CD4-positive, alpha-beta T cell treated with Interleukin-6 at 100 ng/mL for 8 hours (primary cell): ENCODE measurements at regions not wholly inside any gene's neighbourhood (a gene's known extent, or its start where the extent isn't known, plus 50 kb on each side); places are given as distances from the start of the nearest gene placed in this dataset.

ENCODE experiments used
- DNase-seq: peaks from one replicate; pipeline ENCODE4 v3.0.0-alpha.2; 2020; ENCODE audit warnings: mixed read lengths, low spot score

DNA sequence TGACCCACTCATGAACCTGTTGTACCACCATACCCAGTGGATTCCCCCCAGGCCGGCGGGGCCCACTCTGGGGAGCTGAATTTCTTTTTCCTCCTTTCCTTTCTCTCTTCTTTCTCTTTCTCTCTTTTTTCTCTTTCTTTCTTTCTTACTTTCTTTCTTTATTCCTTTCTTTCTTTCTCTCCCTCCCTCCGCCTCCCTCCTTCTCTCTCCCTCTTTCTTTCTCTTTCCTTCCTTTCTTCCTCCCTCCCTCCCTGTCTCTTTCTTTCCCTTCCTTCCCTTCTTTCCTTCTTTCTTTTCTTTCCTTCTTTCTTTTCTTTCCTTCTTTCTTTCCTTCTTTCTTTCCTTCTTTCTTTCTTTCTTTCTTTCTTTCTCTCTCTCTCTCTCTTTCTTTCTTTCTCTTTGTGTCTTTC lies 327.7 kb downstream of the ZNF536 start:
- no peak for DNase-seq

DNA sequence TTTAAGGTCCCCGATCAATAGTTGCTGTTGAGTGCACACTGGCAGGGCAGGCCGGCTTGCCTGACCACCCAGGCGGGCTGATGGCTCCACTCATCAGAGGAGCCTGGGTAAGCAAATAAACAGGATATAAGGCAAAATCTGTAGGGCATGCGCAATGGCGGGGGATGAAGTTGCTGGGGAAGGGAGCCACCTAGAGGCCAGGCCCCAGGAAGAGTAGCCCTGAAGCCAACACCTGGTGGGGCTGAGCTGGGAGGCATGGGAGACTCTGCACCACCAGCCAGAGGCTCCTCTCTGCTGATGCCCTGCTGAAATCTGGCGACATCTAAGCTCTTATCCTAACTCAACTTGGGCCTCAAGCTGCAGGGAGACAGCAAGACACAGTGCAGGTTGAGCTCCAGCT lies 324.3 kb downstream of the ZNF536 start:
- DNase-seq, result no peak

DNA sequence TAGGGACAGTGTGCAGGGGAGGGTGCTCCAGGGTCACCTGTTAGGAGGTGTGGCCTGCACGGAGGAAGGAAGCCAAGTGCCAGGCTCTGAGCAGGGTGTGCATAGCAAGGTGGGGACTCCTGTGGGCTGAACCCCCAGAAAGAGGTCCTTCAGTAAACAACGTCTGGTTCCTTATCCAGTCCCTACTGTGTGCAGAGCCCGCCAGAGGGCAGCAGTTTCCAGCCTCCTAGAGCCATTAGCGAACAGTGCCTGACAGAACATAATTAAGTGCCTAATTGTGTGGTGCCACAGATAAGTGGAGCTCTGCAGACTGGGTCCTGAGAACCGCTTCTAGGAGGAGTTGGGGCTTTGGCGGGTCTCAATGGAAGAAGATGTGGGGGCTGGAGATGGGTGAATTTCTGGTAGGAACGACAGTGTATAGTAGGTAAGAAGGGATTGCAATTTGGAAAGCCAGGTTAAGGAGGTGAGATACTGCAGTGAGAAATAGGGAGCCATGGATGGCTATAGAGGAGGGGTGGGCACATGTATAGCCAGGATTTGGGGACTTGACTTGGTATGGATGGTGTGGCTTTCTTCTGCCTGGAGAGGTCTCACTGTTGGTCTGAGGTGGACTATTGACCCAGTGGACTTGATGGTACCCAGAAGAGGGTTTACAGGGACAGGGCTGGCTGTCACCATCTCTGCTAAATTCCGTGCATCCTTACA lies 323.1 kb downstream of the ZNF536 start:
- no peak for DNase-seq

DNA sequence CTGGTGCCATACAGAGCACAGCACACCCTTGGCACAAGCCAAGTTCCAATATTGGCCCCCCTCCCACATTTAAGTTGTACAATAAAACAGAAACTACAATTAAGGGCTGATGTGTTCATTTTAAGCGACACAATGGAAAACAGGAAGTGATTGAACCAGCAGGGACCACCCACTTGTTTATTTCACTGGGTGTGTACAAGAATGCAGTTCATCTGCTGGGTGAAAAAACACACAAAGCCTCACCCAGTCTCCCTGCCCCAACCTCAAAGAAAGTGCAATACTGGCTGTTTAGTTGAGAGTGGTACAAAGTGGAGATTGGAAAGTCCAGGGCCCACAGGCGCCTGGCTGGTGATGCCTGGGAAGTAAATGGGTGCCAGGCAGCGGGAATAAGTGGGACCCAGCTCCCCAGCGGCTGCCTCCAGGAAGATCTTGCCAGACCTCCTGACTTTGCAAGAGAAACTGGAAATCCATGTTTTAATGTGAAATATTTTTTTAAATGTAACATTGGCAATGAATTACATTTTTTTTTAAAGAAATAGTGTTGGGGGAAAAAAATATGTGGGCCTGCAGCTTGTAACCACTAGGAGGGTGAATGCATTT lies 322.1 kb downstream of the ZNF536 start:
- no peak for DNase-seq

DNA sequence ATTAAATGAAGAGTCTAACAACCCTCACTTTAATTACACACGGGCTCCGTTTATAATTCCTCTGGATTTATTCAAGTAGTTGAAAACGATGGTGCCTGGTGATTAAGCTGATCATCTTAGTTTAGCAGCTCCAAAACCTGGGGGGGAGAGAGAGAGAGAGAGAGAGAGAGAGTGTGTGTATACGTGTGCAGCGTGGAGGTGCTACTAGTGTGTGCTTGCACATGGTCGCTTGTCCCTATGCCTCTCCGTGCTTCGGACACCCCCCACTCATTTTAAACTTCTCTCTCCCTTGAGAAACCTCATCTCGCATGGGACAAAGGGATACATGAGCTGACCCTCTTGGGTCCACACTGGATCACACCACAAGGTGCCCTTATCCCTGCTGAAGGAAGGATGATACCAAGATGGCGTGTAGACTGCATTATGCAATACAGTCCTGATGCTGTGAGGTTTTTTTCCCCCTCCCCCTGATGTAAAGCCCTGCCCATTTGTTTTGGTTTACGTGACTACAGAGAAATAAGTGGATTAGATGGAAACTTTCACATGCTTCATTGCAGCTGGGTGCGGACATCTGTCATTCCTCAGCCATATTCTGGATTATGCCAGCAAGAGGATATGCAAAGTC lies 320.8 kb downstream of the ZNF536 start:
- DNase-seq, result no peak

DNA sequence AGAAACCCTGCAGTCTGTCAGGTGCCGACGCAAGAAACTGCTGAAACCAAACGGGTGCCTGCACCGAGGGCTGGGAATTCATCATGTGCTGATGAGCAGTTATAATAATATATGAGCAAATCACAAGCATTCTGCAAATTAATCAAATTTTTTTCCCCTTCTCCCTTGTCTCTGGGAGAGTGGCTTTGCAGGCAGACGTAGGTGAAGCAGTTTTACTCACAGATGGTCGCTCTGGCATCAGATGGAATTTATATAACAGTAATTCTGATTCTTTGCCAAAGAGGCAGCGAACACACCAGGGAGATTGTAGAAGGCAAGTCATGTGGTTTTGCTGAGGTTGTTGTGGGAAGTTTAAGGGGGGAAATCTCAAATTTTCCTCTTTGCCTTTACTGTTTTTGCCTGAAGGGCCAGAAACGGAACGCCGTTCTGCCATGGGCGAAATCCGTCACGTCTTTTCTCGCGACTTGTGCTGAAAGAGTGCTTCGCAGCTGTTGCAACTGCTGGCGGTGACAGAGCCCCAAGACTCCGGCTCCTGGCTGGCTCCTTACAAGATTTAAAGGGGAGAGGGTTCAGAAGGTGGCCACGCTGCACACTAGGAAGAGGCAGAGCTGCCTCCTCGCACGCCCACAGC lies 320.1 kb downstream of the ZNF536 start:
- DNase-seq, result no peak

DNA sequence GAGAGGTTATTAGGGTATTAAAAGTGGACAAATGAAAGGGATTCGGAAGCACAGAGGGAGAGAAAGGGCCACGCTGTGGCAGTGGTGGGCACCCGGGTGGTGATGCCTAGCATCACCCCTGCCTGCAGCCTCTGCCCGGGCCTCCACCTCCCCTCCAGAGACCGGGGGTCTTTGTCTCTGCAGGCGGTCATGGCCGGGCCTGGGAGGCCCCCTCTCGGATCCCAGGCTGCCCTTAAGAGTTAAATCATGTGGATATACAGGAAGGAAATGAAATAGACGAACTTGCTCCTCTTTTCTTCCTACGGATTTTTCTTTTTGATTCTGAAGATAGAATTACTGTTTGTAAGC lies 319.6 kb downstream of the ZNF536 start:
- no peak for DNase-seq

DNA sequence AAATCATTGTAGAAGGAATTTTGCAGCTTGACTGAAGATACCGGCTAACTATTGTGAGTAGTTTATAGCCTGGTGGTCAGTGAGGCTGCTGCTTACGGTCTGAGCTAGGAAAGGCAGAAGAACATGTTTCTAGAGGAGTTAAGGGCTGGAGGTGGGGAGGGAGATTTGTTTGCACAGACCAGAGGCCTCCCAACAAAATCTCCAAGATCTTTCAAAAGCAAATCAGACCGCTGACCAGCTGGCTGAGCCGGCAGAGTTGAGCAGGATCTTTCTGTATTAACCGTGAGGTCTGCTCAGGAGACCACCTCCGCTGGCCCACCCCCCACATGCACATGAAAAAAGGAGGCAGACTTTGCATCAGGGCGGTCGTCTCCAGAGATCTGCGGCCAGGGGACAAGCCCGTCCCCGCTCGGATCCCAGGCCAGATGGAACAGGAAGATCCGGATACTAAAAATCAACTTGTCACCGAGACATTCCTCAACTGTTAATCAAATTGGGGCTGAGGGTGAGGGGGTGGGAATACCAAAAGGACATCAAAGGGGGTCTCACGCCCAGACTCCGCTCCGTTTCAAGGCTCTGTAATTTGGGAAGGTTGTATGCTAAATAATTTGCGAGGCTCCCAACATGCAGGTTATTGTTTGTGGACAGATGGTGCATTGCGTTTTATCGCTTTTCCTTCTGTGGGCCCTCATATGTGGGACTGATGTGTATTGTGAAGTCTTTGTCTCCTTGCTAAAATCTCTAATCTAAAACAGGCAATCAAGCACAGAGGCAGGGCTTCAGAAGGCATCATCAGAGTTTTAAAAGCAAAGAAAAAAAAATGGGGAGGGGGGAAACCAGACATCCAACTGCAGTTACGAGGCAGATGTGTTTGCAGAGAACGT lies 319.0 kb downstream of the ZNF536 start:
- no peak for DNase-seq

DNA sequence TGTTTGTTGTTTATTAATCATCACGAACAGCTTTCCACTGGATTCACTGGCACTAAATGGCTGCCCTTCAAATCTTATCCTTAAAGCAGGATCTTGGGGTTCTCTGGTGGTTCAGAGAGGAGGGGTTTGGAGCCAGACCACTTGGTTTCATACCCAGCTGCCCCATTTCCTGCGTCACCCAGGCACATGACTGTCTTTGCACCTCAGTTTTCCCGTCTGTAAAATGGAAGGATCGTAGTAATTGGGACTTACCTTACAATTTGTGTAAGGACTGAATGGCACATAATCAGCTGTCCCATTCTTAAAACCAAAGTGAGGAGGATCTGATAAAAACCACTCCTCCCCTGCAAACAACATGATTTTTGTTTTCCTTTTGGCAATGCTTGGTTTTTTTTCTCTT lies 318.3 kb downstream of the ZNF536 start:
- no peak for DNase-seq

DNA sequence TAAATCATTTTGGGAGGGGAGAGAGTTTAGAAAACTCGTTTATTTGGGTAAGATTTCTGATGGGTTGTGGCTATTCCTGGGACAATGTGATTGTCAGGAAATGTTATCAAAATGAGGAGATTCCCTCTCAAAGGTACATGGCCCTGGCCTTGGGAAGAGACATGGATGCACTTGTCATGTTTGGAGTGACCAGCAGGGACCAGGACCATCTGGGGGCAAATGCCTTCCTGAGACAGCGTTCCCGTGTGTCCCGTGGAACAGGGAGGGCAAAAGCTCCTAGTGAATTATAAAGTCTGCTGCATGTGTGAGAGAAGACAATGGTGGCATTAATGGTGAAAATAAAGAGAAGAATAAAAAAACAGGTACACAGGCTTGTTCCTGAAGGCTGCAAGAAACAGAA lies 317.3 kb downstream of the ZNF536 start:
- no peak for DNase-seq

DNA sequence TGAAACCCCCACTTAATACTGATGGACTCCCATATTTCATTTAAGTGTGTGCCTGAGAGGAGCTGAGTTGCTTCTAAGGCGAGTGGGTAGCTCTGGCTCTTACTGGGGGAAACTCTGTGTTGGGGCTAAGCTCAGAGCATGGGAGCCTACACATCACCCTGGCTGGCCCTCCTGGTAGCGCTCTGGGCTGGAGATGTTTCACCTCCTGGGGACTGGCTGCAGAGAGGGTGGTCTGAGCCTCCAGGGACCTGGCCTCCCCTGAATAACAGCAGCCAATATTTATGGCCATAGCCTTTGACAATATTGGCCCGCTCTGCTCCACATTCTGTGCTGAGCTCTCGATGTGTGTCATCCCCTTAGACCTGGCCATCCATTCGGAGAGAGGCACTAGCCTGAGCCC lies 316.5 kb downstream of the ZNF536 start:
- DNase-seq, result no peak

DNA sequence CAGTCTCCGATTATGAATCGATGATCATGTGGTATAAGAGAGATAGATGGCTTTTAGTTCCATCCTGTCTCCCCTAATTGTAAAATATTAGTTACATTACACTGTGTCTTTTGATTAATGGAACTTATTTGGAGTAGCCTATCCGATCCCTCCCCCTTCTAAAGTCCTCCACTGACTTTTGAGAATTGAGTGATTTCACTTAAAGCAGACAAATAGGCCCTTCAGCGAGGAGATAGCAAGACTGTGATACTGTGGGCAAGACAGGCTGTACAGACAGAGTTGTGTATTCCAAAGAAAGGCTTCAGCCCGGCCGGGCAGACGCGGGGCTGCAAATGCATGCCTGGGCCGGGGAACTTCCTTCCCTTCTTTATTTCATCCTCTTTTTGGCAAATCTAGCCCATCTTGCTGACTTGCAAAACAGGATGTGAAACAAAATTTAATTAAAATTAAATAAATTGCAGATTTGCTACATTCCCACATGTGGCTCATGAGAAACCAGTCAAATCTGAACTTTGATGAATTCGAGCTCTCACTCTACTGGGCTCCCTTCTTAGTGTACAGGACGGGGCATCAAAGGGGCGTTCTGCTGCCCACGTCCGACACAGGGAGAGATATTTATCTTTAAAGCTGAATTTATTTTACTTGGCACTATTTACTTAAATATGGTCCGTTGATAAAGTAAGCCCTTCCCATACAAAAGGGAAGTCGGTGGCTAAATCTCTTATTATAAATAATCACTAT lies 314.8 kb downstream of the ZNF536 start:
- DNase-seq, result no peak

DNA sequence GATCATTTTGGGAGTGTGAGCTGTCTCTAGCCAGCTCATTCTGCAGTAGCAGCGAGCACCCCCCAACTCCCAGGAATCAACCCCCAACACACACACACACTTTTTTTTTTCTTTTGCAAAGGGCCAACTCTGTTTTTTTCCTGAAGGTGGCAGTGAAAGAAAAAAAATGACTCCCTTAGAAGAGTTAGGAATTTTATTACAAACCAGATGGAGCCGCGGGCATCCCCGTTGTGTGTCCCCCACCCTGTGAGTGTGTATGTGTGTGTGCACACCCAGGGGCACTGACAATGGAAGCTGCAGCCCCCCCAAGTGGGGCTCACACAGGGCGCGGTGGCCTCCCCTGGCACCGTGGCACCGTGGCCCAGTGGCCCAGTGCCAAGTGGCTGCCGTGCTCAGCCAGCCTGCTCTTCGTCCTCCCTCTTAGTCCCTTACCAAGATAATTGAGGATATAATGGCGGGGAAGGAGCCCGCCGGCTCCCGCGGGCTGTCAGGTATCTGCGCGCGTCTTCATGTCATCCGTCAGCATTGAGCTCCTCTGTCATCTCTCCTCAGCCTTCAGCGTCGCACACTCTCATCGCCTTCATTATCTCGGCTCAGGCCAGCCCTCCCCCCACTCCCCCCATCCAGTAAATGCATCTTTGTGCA lies 314.1 kb downstream of the ZNF536 start:
- DNase-seq, result no peak

DNA sequence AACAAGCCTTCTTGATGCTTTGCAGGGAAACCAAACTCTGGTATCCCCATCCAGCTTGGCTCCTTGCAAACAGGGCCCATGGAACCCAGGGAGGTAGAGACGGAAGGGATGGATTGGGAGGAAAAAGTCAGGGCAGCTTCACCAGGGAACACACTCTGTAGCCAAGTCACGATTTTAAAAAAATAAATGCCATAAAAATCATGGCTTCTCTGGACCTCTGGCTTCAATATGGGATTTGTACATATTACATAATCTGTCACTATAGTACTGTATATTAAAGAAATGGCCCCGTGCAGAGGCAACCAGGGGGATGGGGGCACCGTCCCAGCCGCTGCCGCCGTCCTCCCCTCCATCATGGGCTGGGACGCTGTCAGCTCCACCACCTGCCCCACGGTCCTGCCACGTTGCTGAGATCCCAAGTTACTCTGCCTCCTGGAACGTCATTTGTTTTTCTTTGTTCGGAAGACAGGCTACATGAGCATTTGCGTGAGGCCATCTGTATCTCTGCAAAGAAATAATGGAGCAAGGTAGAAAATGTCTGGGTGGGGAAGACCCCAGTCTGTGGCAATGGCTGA lies 313.3 kb downstream of the ZNF536 start:
- DNase-seq, result no peak

DNA sequence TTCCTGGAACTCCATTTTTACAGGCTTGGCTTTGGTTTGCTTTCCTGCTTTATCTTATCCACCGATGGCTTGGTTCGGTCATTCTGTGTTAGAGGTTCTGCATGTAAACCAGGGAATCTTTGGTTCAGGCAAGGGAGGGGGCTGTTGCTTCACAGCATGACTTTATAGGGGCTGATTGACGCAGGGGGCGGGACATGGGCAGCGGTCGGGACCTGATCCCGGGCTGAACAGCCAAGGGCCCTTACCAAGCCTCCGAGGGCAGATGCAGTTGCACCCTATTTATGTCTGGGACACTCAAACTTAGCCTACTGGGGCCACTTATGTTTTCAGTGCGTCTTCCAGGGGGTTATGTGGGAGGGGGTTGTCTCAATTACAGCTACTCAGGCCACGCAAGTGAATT lies 312.4 kb downstream of the ZNF536 start:
- DNase-seq, result no peak

DNA sequence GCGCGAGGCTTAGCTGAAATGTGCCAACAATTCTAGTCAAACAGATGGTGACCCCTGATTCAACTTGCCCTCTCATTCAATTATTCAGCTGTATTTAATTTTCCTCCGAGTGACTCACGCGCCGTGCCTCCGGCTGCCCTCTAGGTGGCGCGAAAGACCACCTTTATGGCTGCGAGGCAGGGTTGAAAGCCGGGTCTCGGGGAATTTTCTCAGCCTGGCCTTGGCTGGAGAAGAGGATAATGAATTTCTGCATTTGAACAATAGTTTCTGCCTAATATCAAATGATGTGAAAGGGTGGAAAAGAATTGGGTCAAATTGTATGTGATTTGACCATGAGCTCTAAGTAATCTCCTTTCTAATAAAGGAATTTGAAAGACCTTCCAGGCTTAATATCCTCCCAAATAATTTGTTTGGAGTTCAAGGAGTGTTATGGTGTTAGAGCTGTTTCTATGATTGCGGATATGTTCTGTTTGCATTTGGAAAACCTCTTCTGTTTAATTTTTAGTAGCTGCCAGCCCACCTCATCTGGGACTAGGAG lies 310.9 kb downstream of the ZNF536 start:
- peak; percentile 26 for DNase-seq

DNA sequence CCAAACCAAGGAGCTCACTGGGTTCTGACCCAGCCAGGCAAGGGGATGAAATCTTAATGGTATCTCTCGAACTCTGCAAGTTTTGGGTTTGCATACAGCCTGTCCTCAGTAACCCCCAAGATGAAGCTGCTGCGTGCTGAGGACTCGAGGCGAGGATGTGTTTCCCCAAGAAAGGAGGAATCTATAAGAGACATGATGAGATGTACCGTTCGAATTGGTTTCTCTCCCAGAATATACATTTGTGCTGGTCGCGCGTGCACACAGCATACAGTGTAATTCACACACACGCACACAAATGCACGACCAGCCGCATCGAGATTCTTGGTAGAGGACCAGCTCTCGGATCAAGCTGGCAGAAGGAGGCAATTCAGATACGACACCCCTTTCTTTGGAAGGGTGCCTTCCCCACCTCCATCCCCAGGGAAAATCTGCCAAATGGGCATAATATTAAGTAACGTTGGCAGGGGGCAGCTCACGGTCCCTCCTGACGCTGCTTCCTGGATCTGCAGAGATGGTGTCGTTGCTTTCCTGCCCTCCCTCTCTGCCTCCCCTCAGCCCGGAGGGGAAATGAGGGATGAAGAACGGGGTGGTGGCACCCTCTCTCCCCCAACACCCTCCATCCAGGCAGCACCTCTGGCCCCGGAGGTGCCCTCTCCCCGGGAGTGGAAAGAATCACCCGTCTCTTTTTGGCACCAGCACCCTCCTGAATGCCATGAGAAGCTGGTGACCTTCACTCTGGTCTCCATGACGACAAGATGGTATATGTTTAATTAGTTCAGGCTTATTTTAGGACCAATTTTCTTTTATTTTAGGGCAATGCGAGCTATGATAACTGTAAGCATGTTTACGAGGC lies 310.2 kb downstream of the ZNF536 start:
- DNase-seq, result no peak

DNA sequence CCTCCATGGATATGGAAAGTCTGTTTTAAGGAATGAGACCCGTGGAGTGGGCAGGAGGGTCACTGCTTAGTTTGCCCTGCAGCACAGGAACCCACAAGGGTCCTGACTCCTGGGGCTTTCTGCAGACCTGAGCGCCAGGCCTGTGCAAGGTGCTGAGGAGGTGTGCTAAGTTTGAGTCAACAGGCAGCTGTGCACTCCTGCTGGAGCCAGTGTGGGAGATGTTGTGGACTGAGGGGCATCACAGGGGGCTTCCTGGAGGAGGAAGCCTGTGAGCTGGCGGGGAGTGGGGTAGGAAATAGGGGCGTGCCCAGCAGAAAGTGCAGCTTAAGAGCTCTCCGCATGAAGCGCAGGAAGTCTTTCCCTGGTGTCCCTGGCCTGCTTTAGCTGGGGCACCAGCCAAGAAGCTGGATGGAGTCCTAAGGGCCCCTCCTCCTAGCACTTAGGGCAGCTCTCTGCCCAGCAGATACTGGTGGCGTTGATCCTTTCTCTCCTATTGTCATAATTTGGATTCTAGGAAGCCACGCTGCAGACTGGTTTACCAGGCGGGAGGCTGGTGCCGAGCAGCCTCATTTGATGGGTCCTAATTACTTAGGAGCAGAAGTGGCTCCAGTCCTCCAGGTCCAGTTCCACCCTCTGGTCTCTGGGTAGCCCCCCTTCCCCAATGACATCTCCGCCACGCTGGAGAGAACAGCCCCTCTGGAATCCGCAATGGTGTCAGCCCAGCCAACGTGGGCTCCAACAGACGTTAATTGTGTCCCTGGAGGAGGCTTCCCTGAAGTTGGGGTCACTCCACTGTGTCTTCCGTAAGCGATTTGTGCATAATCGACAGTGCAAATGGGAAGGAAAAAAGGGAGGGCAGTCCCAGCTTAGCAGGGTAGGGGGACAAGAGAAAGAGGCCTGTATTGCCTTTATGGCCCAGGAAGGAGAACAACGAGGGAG lies 309.2 kb downstream of the ZNF536 start:
- DNase-seq, result no peak
